Liver (tissue), 8 donors: ENCODE measurements at regions not wholly inside any gene's neighbourhood (a gene's known extent, or its start where the extent isn't known, plus 50 kb on each side); places are given as distances from the start of the nearest gene placed in this dataset.

Source experiments
- DNase-seq: peaks from one replicate; pipeline ENCODE4 v3.0.0-alpha.2; 2017; ENCODE audit warnings: low spot score
- H3K27ac ChIP-seq, 2 donors: one replicate each; pipeline ENCODE4 v1.7.0; 2013; ENCODE audit warnings: inconsistent platforms in 2 of 2, low read length in 2 of 2, control low read depth in 1 of 2, low read depth in 1 of 2, mild to moderate bottlenecking in 1 of 2
- H3K27me3 ChIP-seq, 4 donors: one replicate each; pipeline versions ENCODE4 v1.6.1 to v1.7.0; 2013; ENCODE audit warnings: low read length in 3 of 4, inconsistent platforms in 1 of 4, mild to moderate bottlenecking in 1 of 4, moderate library complexity in 1 of 4; ENCODE audit not compliant: control insufficient read depth in 4 of 4, insufficient read depth in 4 of 4
- H3K36me3 ChIP-seq, 4 donors: one replicate each; pipeline versions ENCODE4 v1.6.1 to v1.7.0; 2013; ENCODE audit warnings: low read length in 3 of 4, mild to moderate bottlenecking in 3 of 4, low read depth in 1 of 4, moderate library complexity in 1 of 4; ENCODE audit not compliant: control insufficient read depth in 4 of 4, insufficient read depth in 3 of 4
- H3K4me1 ChIP-seq, 4 donors: one replicate each; pipeline versions ENCODE4 v1.6.1 to v1.7.0; 2013; ENCODE audit warnings: low read length in 3 of 4, mild to moderate bottlenecking in 3 of 4, moderate library complexity in 1 of 4; ENCODE audit not compliant: control insufficient read depth in 4 of 4, insufficient read depth in 4 of 4
- H3K4me3 ChIP-seq, 3 donors: one replicate each; pipeline versions ENCODE4 v1.6.1 to v1.7.0; 2013; ENCODE audit warnings: low read length in 3 of 3, control low read depth in 1 of 3, low read depth in 1 of 3, mild to moderate bottlenecking in 1 of 3
- H3K9ac ChIP-seq, 2 donors: one replicate each; pipeline ENCODE4 v1.7.0; 2013; ENCODE audit warnings: low read length in 2 of 2, mild to moderate bottlenecking in 2 of 2, moderate library complexity in 2 of 2, control low read depth in 1 of 2, low read depth in 1 of 2
- H3K9me3 ChIP-seq, 4 donors: one replicate each; pipeline versions ENCODE4 v1.6.1 to v1.7.0; 2013; ENCODE audit warnings: low read length in 3 of 4; ENCODE audit not compliant: control insufficient read depth in 4 of 4
- EGR1 ChIP-seq, 2 donors: IDR thresholded peaks; 2 replicates each; pipeline ENCODE4 v1.6.1; 2016 to 2018; ENCODE audit warnings: antibody characterized with exemption in 2 of 2, low read depth in 2 of 2
- FOXA1 ChIP-seq: IDR thresholded peaks from 2 replicates; pipeline ENCODE4 v1.6.1; 2016; ENCODE audit warnings: antibody characterized with exemption
- FOXA2 ChIP-seq: IDR thresholded peaks from 2 replicates; pipeline ENCODE4 v1.6.1; 2016; ENCODE audit warnings: antibody characterized with exemption
- GABPA ChIP-seq, 2 donors: IDR thresholded peaks in 1 of 2; conservative IDR thresholded peaks in 1 of 2; 2 replicates each; pipeline ENCODE4 v1.6.1; 2016; ENCODE audit warnings: antibody characterized with exemption in 2 of 2, mild to moderate bottlenecking in 1 of 2, moderate library complexity in 1 of 2
- HNF4A ChIP-seq, 2 donors: conservative IDR thresholded peaks; 2 replicates each; pipeline ENCODE4 v1.6.1; 2016; ENCODE audit warnings: antibody characterized with exemption in 2 of 2, mild to moderate bottlenecking in 2 of 2
- HNF4G ChIP-seq: IDR thresholded peaks from 2 replicates; pipeline ENCODE4 v1.6.1; 2016; ENCODE audit warnings: antibody characterized with exemption
- NR2F2 ChIP-seq: IDR thresholded peaks from 2 replicates; pipeline ENCODE4 v1.6.1; 2016; ENCODE audit warnings: antibody characterized with exemption
- RAD21 ChIP-seq, 2 donors: IDR thresholded peaks; 2 replicates each; pipeline ENCODE4 v1.6.1; 2016; ENCODE audit warnings: antibody characterized with exemption in 2 of 2, mild to moderate bottlenecking in 2 of 2
- RXRA ChIP-seq, 2 donors: IDR thresholded peaks; 2 replicates each; pipeline ENCODE4 v1.6.1; 2017 to 2018; ENCODE audit warnings: antibody characterized with exemption in 2 of 2, mild to moderate bottlenecking in 1 of 2
- SP1 ChIP-seq: IDR thresholded peaks from 2 replicates; pipeline ENCODE4 v1.6.1; 2018; ENCODE audit warnings: antibody characterized with exemption, mild to moderate bottlenecking
- YY1 ChIP-seq: IDR thresholded peaks from 2 replicates; pipeline ENCODE4 v1.6.1; 2016; ENCODE audit warnings: antibody characterized with exemption, mild to moderate bottlenecking
- WGBS: extraction: QIAGEN DNeasy Blood & Tissue Kit; methylation state at CpG from one replicate; pipeline ENCODE4 v1.1.7; 2013; 5-methylcytosine and 5-hydroxymethylcytosine counted together
- TF ChIP-seq, protein P1 (sequence below): fragments of 150-350 bp; IDR thresholded peaks from 2 replicates; pipeline ENCODE4 v1.5.1; 2017; ENCODE audit warnings: improper control_type of control experiment, low read depth, low read length; ENCODE audit not compliant: missing input control
- TF ChIP-seq, protein P2 (sequence below): IDR thresholded peaks from 2 replicates; pipeline ENCODE4 v1.6.1; 2016; ENCODE audit warnings: antibody characterized with exemption
- TF ChIP-seq, protein P3 (sequence below): IDR thresholded peaks from 2 replicates; pipeline ENCODE4 v1.6.1; 2016; ENCODE audit warnings: antibody characterized with exemption
- TF ChIP-seq, protein P4 (sequence below): IDR thresholded peaks from 2 replicates; pipeline ENCODE4 v1.6.1; 2016; ENCODE audit warnings: antibody characterized with exemption, mild to moderate bottlenecking
- donor health status: healthy.
- donor health status: healthy.
- donor health status: healthy.
- donor health status: healthy.
- donor health status: healthy.

DNA sequence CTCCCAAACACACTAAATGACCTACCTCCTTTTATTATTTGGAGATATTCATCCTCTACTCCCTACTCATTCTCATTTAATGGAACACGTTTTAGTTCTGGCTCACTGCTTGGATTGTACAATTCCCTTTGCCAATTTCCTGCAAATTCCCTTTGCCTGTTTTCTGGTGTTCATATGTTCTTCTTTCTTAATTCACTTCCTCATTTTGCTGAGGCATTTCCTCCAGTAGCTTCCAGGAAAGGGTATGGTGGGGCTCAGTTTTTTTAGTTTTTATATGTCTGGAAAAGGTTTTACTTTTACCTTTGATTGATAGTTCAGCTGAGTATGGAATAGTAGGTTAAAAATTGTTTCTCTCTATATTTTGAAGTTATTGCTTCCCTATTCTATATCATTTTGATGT, 143.6 kb upstream of the GOLIM4 start:
- WGBS = 30% methylated on average over 1 of the region's 1 CpG
- H3K9ac ChIP-seq = no peak overlapping the region
- H3K4me1 ChIP-seq = no peaks in the 10 kb centered on the region
- H3K27me3 ChIP-seq = no peaks in the 10 kb centered on the region
- H3K4me3 ChIP-seq = no peak overlapping the region
- H3K36me3 ChIP-seq = no peaks in the 10 kb centered on the region
- H3K27ac ChIP-seq = no peak overlapping the region
- DNase-seq = no peak
- TF ChIP-seq NR2F2 (no peak), FOXA1 (no peak), EGR1 (IDR thresholded peaks at IDR 0.05; ENCODE audit: low read depth in 2 of 2) (no peak), HNF4A (conservative IDR thresholded peaks at IDR 0.05) (no peak), YY1 (no peak), HNF4G (no peak), RAD21 (IDR thresholded peaks at IDR 0.05) (no peak), SP1 (no peak)
- TF ChIP-seq, protein P1, sequence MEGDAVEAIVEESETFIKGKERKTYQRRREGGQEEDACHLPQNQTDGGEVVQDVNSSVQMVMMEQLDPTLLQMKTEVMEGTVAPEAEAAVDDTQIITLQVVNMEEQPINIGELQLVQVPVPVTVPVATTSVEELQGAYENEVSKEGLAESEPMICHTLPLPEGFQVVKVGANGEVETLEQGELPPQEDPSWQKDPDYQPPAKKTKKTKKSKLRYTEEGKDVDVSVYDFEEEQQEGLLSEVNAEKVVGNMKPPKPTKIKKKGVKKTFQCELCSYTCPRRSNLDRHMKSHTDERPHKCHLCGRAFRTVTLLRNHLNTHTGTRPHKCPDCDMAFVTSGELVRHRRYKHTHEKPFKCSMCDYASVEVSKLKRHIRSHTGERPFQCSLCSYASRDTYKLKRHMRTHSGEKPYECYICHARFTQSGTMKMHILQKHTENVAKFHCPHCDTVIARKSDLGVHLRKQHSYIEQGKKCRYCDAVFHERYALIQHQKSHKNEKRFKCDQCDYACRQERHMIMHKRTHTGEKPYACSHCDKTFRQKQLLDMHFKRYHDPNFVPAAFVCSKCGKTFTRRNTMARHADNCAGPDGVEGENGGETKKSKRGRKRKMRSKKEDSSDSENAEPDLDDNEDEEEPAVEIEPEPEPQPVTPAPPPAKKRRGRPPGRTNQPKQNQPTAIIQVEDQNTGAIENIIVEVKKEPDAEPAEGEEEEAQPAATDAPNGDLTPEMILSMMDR = no peak
- TF ChIP-seq, protein P2, sequence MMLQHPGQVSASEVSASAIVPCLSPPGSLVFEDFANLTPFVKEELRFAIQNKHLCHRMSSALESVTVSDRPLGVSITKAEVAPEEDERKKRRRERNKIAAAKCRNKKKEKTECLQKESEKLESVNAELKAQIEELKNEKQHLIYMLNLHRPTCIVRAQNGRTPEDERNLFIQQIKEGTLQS = no peak
- TF ChIP-seq, protein P3, sequence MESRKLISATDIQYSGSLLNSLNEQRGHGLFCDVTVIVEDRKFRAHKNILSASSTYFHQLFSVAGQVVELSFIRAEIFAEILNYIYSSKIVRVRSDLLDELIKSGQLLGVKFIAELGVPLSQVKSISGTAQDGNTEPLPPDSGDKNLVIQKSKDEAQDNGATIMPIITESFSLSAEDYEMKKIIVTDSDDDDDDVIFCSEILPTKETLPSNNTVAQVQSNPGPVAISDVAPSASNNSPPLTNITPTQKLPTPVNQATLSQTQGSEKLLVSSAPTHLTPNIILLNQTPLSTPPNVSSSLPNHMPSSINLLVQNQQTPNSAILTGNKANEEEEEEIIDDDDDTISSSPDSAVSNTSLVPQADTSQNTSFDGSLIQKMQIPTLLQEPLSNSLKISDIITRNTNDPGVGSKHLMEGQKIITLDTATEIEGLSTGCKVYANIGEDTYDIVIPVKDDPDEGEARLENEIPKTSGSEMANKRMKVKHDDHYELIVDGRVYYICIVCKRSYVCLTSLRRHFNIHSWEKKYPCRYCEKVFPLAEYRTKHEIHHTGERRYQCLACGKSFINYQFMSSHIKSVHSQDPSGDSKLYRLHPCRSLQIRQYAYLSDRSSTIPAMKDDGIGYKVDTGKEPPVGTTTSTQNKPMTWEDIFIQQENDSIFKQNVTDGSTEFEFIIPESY = no peak
- no peaks in the 10 kb centered on the region for H3K9me3 ChIP-seq

DNA sequence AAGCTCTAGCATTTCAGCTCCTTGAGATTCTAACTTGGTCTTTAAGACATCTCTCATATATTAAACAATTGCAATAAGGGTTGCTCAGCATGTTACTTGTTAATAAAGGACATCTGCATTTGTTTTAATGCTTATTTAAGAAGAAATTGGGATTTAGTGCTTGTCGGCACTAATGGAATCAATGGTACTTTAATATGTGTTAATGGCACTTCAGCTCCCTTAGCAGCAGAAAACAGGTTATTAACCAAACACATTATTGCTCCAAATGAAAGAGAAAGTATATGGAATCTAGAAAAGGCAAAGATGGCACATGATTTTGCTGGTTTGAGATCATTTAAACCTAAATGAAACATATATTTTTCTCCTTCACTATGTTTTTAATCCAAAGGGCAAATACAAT, 137.3 kb upstream of the GOLIM4 start:
- Histone ChIP-seq H3K36me3 (no peaks in the 10 kb centered on the region), H3K9me3 (no peaks in the 10 kb centered on the region), H3K27me3 (no peaks in the 10 kb centered on the region), H3K9ac (no peak overlapping the region), H3K4me1 (no peaks in the 10 kb centered on the region), H3K27ac (no peak overlapping the region), H3K4me3 (no peak overlapping the region)
- no peak for TF ChIP-seq GABPA (IDR thresholded peaks at IDR 0.05 in 1 of 2, conservative IDR thresholded peaks at IDR 0.05 in 1 of 2)
- TF ChIP-seq HNF4A (conservative IDR thresholded peaks at IDR 0.05) = no peak
- TF ChIP-seq, protein P3 = no peak
- TF ChIP-seq EGR1 (IDR thresholded peaks at IDR 0.05; ENCODE audit: low read depth in 2 of 2) = no peak
- TF ChIP-seq, protein P2 = no peak
- TF ChIP-seq, protein P4, sequence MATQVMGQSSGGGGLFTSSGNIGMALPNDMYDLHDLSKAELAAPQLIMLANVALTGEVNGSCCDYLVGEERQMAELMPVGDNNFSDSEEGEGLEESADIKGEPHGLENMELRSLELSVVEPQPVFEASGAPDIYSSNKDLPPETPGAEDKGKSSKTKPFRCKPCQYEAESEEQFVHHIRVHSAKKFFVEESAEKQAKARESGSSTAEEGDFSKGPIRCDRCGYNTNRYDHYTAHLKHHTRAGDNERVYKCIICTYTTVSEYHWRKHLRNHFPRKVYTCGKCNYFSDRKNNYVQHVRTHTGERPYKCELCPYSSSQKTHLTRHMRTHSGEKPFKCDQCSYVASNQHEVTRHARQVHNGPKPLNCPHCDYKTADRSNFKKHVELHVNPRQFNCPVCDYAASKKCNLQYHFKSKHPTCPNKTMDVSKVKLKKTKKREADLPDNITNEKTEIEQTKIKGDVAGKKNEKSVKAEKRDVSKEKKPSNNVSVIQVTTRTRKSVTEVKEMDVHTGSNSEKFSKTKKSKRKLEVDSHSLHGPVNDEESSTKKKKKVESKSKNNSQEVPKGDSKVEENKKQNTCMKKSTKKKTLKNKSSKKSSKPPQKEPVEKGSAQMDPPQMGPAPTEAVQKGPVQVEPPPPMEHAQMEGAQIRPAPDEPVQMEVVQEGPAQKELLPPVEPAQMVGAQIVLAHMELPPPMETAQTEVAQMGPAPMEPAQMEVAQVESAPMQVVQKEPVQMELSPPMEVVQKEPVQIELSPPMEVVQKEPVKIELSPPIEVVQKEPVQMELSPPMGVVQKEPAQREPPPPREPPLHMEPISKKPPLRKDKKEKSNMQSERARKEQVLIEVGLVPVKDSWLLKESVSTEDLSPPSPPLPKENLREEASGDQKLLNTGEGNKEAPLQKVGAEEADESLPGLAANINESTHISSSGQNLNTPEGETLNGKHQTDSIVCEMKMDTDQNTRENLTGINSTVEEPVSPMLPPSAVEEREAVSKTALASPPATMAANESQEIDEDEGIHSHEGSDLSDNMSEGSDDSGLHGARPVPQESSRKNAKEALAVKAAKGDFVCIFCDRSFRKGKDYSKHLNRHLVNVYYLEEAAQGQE = no peak
- no peak for TF ChIP-seq NR2F2
- TF ChIP-seq FOXA2 = no peak
- TF ChIP-seq RXRA (IDR thresholded peaks at IDR 0.05) = no peak
- 92% methylated on average over 1 of the region's 1 CpG for WGBS
- no peak for DNase-seq
